Ishikawa (cell line): ENCODE measurements at regions not wholly inside any gene's neighbourhood (a gene's known extent, or its start where the extent isn't known, plus 50 kb on each side); places are given as distances from the start of the nearest gene placed in this dataset.

Source experiments
- CEBPB ChIP-seq: IDR thresholded peaks from 2 replicates; pipeline ENCODE4 v1.6.1; 2012
- EGR1 ChIP-seq: IDR thresholded peaks from 2 replicates; pipeline ENCODE4 v1.6.1; 2012
- EP300 ChIP-seq: IDR thresholded peaks from 2 replicates; pipeline ENCODE4 v1.6.1; 2012; ENCODE audit warnings: borderline replicate concordance
- NFIC ChIP-seq: IDR thresholded peaks from 2 replicates; pipeline ENCODE4 v1.6.1; 2012
- RAD21 ChIP-seq: IDR thresholded peaks from 2 replicates; pipeline ENCODE4 v1.6.1; 2012; ENCODE audit warnings: low read depth
- REST ChIP-seq: IDR thresholded peaks from 2 replicates; pipeline ENCODE4 v1.6.1; 2012; ENCODE audit warnings: low read depth, mild to moderate bottlenecking
- TAF1 ChIP-seq: IDR thresholded peaks from 2 replicates; pipeline ENCODE4 v1.6.1; 2012; ENCODE audit warnings: low read depth, mild to moderate bottlenecking
- TEAD4 ChIP-seq: IDR thresholded peaks from 2 replicates; pipeline ENCODE4 v1.6.1; 2012
- YY1 ChIP-seq: IDR thresholded peaks from 2 replicates; pipeline ENCODE4 v1.6.1; 2012; ENCODE audit warnings: low read depth

GRCh38 chr3:150062492-150062891 is 91.8 kb upstream of the PFN2 start:
- TF ChIP-seq TAF1: no peak
- TF ChIP-seq RAD21: no peak
- TF ChIP-seq CEBPB: no peak
- no peak for TF ChIP-seq YY1
- TF ChIP-seq EGR1: no peak
- TF ChIP-seq EP300: no peak
- no peak for TF ChIP-seq REST
- TF ChIP-seq TEAD4: no peak
- no peak for TF ChIP-seq NFIC
